T-helper 1 cell treated with Interleukin-12 subunit alpha and Interleukin-12 subunit beta and Interleukin-4 antibody, amounts not matched to agents 30 μg/mL and 1 μg/mL, for 36 hours (primary cell): ENCODE measurements at regions not wholly inside any gene's neighbourhood (a gene's known extent, or its start where the extent isn't known, plus 50 kb on each side); places are given as distances from the start of the nearest gene placed in this dataset.
A peak's percentile ranks its signal among the peaks of the same experiment; 100 is the strongest.
"Not testable (repeated sequence)": the region's sequence is repeated elsewhere in the genome, so short reads cannot be mapped to it uniquely, and the experiment has no call there.

Experiments used
- H3K27ac Mint-ChIP-seq: one replicate; pipeline ENCODE4 v1.8.0; 2021; ENCODE audit warnings: mild to moderate bottlenecking, mixed read lengths
- H3K27me3 Mint-ChIP-seq: one replicate; pipeline ENCODE4 v1.8.0; 2021; ENCODE audit warnings: low read depth, mixed read lengths
- H3K36me3 Mint-ChIP-seq: one replicate; pipeline ENCODE4 v1.8.0; 2021; ENCODE audit warnings: low read depth, mixed read lengths
- H3K4me1 Mint-ChIP-seq: one replicate; pipeline ENCODE4 v1.8.0; 2021; ENCODE audit warnings: low read depth, mixed read lengths
- H3K4me3 Mint-ChIP-seq: one replicate; pipeline ENCODE4 v1.8.0; 2021; ENCODE audit warnings: mild to moderate bottlenecking, moderate library complexity, mixed read lengths
- H3K9me3 Mint-ChIP-seq: one replicate; pipeline ENCODE4 v1.8.0; 2021; ENCODE audit warnings: mixed read lengths

GRCh38 chr3:27641271-27641800, 80.8 kb downstream of the EOMES start:
- Mint-ChIP-seq H3K4me3 (no peak overlapping the region), H3K27ac (no peak overlapping the region), H3K27me3 (peaks cover 6% of the 10 kb centered on the region), H3K9me3 (peaks cover 4% of the 10 kb centered on the region), H3K4me1 (peaks cover 8% of the 10 kb centered on the region), H3K36me3 (peaks cover 1% of the 10 kb centered on the region)

DNA sequence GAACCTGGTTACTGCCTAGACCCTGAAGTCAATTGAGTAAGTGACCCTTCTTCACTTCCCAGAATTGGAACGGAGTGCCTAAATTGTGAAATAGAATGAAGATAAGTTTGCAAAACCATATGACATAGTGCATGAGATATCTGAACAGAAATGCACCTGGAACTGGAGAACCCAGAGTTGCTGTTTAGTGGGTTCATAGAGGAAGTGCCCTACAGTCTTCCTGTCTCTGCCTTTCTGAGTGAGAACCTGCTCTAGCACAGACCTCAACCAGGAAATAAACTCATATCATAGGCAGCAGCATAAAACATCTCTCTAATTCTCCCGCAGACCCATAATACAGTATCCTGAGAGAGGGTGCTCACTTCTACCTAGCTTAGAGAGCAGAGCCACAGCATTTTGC, 82.9 kb downstream of the EOMES start:
- Mint-ChIP-seq H3K27me3 (peaks cover 6% of the 10 kb centered on the region), H3K4me3 (peak overlapping the region; percentile 18)

DNA sequence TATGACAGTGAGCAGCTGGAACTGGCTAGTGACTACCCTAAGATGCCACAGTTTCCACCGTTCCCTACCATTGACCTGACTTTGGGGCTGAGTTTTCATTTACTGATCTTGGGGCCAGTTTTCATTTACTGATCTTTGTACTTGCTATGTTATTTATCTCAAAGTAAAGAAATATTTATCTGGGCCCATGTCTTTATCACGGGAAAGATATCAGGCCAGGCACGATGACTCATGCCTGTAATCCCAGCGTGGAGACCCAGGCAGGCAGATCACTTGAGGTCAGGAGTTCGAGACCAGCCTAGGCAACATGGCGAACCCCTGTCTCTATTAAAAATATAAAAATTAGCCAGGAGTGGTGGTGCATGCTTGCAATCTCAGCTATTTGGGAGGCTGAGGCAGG, 83.5 kb downstream of the EOMES start:
- no peak overlapping the region for H3K4me3 Mint-ChIP-seq
- H3K4me1 Mint-ChIP-seq = peaks cover 11% of the 10 kb centered on the region
- H3K27ac Mint-ChIP-seq = no peak overlapping the region
- H3K36me3 Mint-ChIP-seq = peaks cover 1% of the 10 kb centered on the region
- peaks cover 6% of the 10 kb centered on the region for H3K27me3 Mint-ChIP-seq
- H3K9me3 Mint-ChIP-seq = peaks cover 4% of the 10 kb centered on the region

More for the DNA sequence above, 82.9 kb downstream of the EOMES start:
- Mint-ChIP-seq H3K4me1 (peaks cover 8% of the 10 kb centered on the region), H3K27ac (peak overlapping the region; percentile 37), H3K9me3 (peaks cover 4% of the 10 kb centered on the region), H3K36me3 (peaks cover 1% of the 10 kb centered on the region)

GRCh38 chr3:27637346-27637995, 84.7 kb downstream of the EOMES start:
- no peak overlapping the region for H3K27ac Mint-ChIP-seq
- H3K27me3 Mint-ChIP-seq = no peaks in the 10 kb centered on the region
- peaks cover 4% of the 10 kb centered on the region for H3K9me3 Mint-ChIP-seq
- peaks cover 1% of the 10 kb centered on the region for H3K36me3 Mint-ChIP-seq
- H3K4me3 Mint-ChIP-seq = no peak overlapping the region
- H3K4me1 Mint-ChIP-seq = peaks cover 18% of the 10 kb centered on the region

- H3K4me1 Mint-ChIP-seq = peaks cover 29% of the 10 kb centered on the region
- not testable (repeated sequence) for H3K27ac Mint-ChIP-seq, H3K36me3 Mint-ChIP-seq, H3K4me3 Mint-ChIP-seq, H3K27me3 Mint-ChIP-seq, H3K9me3 Mint-ChIP-seq
These were observed 87.1 kb downstream of the EOMES start for GRCh38 chr3:27635006-27635405.

GRCh38 chr3:27633224-27633545, 88.9 kb downstream of the EOMES start:
- peak overlapping the region; percentile 90 for H3K27ac Mint-ChIP-seq
- H3K27me3 Mint-ChIP-seq = no peaks in the 10 kb centered on the region
- no peaks in the 10 kb centered on the region for H3K36me3 Mint-ChIP-seq
- no peaks in the 10 kb centered on the region for H3K9me3 Mint-ChIP-seq
- peak overlapping the region; percentile 92 for H3K4me3 Mint-ChIP-seq
- peaks cover 30% of the 10 kb centered on the region for H3K4me1 Mint-ChIP-seq

GRCh38 chr3:27632431-27633223, 89.5 kb downstream of the EOMES start:
- peak overlapping the region; percentile 90 for H3K27ac Mint-ChIP-seq
- H3K36me3 Mint-ChIP-seq = no peaks in the 10 kb centered on the region
- peak overlapping the region; percentile 92 for H3K4me3 Mint-ChIP-seq

DNA sequence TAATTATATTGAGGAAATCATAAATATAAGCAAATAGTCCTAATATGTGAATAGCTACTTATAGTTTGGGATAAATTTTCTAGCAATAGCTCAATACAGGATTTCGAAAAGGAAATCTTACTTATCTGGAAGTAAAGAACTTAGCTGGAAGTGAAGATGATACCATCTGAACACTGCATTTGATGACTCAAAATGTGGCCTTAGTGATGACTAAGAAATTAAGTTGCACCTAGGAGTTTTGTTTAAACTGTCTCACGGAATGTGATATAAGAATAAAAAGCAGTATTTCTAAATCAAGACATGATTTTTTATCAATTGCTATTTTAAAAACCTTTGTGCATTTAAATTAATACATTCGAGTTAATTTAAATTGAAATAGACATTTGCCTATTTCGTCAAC, 91.2 kb downstream of the EOMES start:
- H3K36me3 Mint-ChIP-seq = peaks cover 5% of the 10 kb centered on the region
- peaks cover 44% of the 10 kb centered on the region for H3K4me1 Mint-ChIP-seq
- no peaks in the 10 kb centered on the region for H3K27me3 Mint-ChIP-seq
- H3K9me3 Mint-ChIP-seq = no peaks in the 10 kb centered on the region
- peak overlapping the region; percentile 4 for H3K4me3 Mint-ChIP-seq
- H3K27ac Mint-ChIP-seq = peak overlapping the region; percentile 39

More at GRCh38 chr3:27632431-27633223, 89.5 kb downstream of the EOMES start:
- peaks cover 35% of the 10 kb centered on the region for H3K4me1 Mint-ChIP-seq
- no peaks in the 10 kb centered on the region for H3K27me3 Mint-ChIP-seq
- no peaks in the 10 kb centered on the region for H3K9me3 Mint-ChIP-seq

DNA sequence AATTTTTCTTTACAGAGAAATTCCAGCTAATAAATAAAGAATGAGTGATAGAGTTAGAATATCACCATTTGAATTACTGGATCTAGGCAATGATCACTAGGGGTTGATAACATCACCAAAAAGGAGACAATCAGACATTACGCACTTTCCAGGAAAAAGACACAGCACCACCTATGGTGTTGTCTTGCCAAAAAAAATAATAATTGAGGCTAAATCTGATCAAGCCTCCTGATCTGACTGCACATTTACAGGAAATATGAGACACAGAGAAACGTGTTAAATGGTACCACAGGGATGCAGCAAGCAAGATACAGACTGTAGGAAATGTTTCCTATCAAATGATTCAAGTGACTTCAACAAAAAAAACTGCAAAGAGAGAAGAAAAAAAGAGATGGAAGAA, 92.8 kb downstream of the EOMES start:
- H3K27me3 Mint-ChIP-seq = no peaks in the 10 kb centered on the region
- no peaks in the 10 kb centered on the region for H3K9me3 Mint-ChIP-seq
- peaks cover 53% of the 10 kb centered on the region for H3K4me1 Mint-ChIP-seq
- peak overlapping the region; percentile 2 for H3K27ac Mint-ChIP-seq
- H3K4me3 Mint-ChIP-seq = no peak overlapping the region
- H3K36me3 Mint-ChIP-seq = peaks cover 5% of the 10 kb centered on the region

- Mint-ChIP-seq H3K36me3 (peaks cover 5% of the 10 kb centered on the region), H3K9me3 (no peaks in the 10 kb centered on the region), H3K27ac (peak overlapping the region; percentile 44), H3K4me3 (peak overlapping the region; percentile 22), H3K27me3 (no peaks in the 10 kb centered on the region), H3K4me1 (peaks cover 50% of the 10 kb centered on the region)
These were observed 93.9 kb downstream of the EOMES start for GRCh38 chr3:27628026-27628750.

- H3K9me3 Mint-ChIP-seq = no peaks in the 10 kb centered on the region
- no peak overlapping the region for H3K4me3 Mint-ChIP-seq
- peaks cover 5% of the 10 kb centered on the region for H3K36me3 Mint-ChIP-seq
- no peaks in the 10 kb centered on the region for H3K27me3 Mint-ChIP-seq
- peaks cover 43% of the 10 kb centered on the region for H3K4me1 Mint-ChIP-seq
- no peak overlapping the region for H3K27ac Mint-ChIP-seq
These were observed 95.5 kb downstream of the EOMES start for GRCh38 chr3:27626596-27627118.

DNA sequence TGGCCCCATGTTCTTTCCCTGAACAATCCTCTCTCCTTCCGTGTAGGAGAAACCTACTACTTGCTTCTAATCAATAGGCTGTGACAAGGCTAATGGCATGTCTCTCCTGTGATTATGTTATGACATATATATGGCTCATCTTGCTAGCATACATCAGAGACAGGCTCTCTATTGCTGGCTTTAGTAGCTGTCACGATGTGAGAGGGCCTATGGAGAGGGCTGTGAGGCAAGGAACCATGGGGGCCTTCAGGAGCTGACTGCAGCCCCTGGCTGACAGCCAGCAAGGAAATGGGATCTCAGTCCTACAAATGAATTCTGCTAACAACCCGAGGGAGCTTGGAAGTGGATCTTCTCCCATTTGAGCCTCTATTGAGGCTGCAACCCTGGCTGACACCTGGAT, 96.3 kb downstream of the EOMES start:
- no peaks in the 10 kb centered on the region for H3K27me3 Mint-ChIP-seq
- peaks cover 37% of the 10 kb centered on the region for H3K4me1 Mint-ChIP-seq
- peaks cover 5% of the 10 kb centered on the region for H3K36me3 Mint-ChIP-seq
- H3K9me3 Mint-ChIP-seq = peaks cover 4% of the 10 kb centered on the region
- H3K27ac Mint-ChIP-seq = no peak overlapping the region
- H3K4me3 Mint-ChIP-seq = no peak overlapping the region

GRCh38 chr3:27623085-27623753, 98.9 kb downstream of the EOMES start:
- Mint-ChIP-seq H3K4me1 (peaks cover 26% of the 10 kb centered on the region), H3K27me3 (no peaks in the 10 kb centered on the region), H3K9me3 (peaks cover 8% of the 10 kb centered on the region), H3K4me3 (no peak overlapping the region), H3K27ac (no peak overlapping the region), H3K36me3 (peaks cover 5% of the 10 kb centered on the region)

- H3K36me3 Mint-ChIP-seq = peaks cover 5% of the 10 kb centered on the region
- H3K4me1 Mint-ChIP-seq = no peaks in the 10 kb centered on the region
- no peaks in the 10 kb centered on the region for H3K27me3 Mint-ChIP-seq
- H3K27ac Mint-ChIP-seq = no peak overlapping the region
- H3K9me3 Mint-ChIP-seq = peaks cover 25% of the 10 kb centered on the region
- H3K4me3 Mint-ChIP-seq = no peak overlapping the region
These were observed 104.6 kb downstream of the EOMES start for GRCh38 chr3:27617552-27617951.
